HG03457 (cell line): ENCODE measurements at regions not wholly inside any gene's neighbourhood (a gene's known extent, or its start where the extent isn't known, plus 50 kb on each side); places are given as distances from the start of the nearest gene placed in this dataset.

Source experiments
- ATAC-seq: cut with Tn5 transposase; IDR thresholded peaks from one replicate; pipeline ENCODE4 v1.9.1; 2021; ENCODE audit warnings: moderate number of reproducible peaks; ENCODE audit not compliant: unreplicated experiment

DNA sequence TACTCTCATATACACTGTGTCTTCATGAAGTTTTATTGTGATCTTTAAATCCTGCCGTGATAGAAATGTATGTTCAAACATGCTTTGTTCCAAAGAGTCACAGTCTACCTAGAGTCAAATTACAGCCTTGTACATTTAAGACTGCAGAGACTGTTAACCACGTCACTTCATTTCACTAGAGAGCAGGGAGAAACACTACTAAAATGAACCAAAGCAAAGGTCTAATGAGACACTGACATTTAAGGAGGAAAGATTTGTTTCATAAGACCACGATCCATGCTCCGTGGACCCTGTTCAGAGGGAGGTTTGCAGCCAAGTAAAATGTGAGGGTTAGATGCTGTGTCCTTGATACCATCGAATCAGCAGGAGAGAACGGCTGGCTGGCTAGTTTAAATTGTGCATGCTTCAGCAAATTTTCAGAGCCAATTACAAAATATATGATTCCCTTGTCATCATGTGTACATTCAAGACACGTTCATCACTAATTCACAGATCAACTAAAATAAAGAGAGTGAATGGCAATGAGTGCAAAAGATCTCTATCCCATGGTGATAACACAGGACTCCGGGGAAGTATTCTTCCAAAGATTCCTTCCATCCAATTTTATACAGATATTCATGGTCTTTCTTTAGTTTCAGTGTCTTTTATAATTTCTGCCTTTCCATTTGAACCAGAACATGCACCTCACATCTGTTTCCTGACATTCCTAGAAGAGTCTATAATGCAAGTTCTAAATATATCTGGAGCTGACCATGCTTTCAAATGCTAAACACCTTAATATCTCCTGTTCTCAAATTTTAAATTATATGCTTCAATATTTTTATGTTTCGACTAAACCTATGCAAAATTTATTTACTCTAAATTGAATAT, 960.9 kb upstream of the FAT3 start:
- ATAC-seq: no peak

DNA sequence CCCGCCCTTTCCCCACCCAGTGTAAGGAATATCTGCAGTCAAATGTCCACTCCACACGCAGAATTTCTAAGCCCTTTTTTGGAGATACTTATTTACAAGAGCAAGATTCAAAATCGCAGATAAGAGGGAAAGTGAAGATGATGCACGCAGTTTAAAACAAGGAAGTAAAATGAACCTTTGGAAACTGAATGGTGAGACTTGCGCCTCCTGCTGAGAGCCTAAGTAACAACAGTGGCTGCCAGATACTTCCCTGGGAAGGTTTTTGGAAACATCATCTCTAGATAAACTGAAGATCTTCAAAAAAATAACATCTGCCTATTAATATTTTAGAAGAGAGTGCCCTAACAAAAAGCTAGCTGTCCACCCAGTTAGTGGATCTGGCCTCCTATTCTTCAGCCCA, 963.1 kb upstream of the FAT3 start:
- no peak for ATAC-seq

DNA sequence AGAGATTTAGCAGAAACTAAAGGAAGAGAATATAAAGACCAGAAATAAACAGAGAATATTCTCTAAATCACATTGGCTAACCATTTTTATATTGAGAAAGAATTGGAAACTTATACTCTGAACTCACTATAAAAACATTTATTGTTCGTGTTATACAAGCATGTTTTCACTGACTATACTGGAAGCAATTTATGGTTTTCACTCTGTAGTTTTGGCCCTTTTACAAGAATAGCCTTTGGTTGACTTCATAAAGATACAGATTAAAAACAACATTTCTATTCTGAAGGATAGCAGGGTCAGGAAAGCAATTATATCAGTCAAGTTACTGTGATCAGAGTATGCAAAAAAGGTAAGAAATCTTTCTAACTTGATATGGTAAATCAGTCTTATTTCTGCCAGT, 965.7 kb upstream of the FAT3 start:
- ATAC-seq: no peak

DNA sequence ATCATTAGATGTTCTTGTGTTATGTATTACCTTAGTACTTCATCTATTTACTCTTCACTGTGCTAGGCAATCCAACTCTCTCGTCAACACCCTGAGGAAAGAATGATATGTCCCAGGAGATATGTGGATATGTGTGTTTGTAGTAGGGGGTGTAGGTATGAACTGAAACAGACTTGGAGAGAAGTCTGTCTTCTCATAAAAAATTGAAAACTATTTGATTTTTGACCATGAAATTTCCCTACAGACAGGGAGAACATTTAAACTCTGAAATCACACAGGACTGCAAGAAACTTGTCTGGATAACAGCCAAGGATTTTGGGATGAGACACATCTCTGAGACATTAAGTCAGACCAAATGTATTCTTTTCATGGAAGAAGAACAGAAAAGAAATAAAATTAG, 967.0 kb upstream of the FAT3 start:
- ATAC-seq: no peak

DNA sequence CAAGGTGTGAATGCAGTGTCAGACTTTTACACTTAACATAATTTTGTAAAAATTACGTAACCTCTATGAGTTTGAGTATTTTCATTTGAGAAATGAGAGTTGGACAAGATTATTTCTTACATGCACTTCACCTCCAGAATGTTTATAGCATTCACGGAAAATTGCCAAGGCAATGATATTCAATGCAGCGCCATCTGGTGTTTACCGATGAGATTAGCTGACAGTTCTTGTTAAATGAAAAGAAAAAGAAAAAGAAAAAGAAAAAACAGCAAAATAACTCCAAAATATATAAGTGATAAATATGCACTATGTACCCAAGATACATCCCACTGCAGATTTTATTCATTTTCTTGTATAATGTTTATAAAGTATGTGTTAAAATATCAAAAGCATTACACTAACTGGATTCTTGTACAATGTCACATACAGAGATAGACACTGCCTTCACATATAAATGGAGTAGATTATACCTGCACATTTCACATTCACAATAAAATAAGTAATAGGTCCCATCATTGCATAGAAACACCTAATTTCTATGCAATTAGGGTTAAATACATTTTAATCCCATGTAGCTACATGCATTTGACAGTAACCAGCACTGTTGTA, 976.3 kb upstream of the FAT3 start:
- no peak for ATAC-seq

DNA sequence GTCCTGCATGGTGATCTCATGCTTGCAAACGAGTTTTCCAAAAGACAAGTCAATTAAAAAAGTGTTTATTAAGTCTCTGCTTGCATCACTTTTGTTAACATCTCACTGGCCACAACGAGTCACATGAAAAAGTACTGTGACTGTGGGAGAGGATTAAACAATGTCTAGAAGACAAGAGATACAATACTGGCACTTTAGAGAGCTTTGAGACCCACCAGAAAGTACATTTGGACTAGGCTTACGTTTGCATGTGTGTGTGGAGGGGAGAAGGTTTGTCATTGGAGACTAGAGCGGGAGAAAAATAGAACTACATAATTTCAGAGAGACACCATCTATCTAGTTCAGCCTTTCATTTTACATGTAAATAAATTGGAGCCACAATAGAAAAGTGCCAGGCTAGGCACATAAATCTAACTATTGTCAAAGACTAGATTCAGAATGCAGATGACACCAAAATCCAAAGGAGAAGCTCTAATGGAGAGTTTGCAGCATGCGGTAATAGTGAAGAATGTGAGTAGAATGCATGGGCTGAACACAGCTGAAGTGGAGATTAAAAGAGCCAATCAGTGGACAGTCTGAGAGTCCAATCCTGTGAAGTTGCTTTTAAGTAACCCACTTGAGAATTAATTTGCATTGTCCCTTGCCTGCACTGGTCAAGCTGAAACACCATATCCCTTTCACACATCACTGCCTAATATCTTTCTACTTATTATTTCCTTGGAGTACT, 977.4 kb upstream of the FAT3 start:
- no peak for ATAC-seq

DNA sequence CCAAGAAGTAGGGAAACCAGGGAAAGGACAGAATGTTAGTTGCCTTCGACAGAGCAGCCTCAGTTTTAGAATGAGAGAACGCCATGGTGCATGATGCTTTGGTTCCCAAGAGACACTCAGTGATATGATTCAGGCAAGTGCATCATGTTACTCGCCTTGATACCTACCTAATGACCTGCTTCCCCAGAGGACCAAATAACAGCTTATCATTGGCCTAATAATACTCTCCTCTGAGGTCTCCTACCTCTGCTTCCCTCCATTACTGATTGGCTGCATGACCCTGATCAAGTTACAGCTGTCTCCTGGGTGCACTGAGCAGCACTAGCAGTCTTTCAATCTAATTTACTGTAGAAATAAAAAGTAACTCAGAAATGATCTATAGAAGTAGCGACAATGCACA, 979.7 kb upstream of the FAT3 start:
- ATAC-seq: no peak

DNA sequence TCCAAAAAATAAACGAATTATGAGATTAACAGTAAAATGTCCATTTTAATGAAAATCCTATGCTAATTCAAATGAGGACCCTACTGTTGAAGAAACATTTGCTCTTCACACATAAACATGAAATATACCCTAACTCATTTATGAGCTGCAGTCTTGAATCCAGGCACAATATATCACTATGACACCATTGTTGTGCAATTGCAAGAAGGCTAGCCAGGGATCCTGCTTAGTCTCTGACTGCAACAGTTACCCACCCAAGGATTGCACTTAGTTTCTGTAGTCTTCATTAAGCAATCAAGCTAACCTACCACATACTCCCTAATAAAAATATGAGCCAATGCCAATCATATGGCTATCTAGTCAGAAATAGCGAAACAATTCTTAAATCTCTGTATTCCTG, 981.0 kb upstream of the FAT3 start:
- no peak for ATAC-seq

DNA sequence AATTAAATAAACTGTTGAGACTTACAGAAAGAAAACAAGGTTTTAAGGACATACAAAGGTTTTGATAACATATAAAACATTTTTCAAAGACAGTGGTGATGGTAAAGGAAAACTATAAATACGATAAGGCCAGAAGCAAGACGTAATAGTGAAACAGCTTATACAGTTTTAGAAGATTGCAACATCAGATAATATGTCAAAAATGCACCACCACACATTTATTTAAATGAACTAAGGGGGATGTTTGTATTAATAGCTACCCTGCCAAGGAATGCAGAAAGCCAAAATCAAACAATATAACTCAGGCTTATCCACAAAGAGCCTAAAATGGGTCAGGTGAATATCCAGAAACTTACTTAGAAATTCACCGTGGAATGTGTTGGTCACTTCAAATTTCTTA, 981.6 kb upstream of the FAT3 start:
- no peak for ATAC-seq

DNA sequence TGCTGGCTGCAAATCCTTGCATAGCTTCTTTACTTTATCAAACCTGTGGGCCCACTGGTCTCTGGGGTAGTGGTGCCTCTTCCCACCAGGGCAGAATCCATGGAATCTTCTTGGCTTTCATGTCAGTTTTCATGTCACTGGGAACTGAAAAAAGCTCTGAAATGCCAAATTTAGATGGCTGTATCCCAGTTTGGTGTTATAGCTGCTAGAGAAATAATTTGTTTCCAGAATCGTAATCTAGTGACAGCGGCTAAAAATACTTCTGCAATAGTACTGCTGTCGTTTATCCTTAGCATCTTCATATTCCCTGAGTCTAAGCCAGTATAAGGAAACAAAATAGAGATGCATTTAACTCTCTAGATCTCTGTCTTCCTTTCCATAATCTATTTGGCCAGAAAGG, 983.4 kb upstream of the FAT3 start:
- ATAC-seq: no peak

DNA sequence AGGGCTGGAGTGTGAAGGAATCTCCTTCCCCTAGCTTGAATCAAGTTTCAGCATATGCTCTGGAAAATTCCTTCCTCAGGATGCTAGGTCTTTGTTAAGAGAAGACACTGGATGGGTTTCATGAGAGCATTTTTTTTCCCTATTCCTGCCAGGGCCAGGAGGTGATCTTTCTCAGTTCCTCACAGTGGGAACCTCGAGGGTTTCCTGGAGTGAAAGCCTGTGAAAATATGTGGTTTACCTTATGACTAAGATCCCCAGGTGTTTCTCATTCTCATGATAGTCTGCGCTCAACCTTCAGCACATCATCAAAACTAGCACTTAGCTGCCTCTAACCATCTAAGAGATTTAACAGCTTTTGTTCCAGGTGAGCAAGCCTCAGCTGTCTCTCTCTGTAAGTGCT, 985.3 kb upstream of the FAT3 start:
- ATAC-seq: no peak

DNA sequence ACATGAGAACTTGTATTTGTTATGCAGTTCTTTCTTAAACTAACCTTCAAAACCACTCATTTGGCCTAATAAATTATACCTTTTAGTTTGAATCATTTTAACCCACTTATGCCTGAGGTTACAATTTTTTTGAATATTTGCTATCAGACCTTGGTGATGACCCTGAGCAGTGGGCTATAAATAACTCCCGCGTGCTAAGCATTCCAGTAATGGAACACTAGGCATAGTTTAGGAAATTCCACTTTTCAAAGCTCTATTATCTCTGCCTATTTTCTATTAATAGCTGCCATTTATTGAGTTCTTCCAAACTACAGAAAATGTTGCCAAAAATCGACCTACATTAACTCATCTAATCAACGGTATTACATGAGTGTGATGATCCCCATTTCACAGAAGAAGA, 993.4 kb upstream of the FAT3 start:
- no peak for ATAC-seq

DNA sequence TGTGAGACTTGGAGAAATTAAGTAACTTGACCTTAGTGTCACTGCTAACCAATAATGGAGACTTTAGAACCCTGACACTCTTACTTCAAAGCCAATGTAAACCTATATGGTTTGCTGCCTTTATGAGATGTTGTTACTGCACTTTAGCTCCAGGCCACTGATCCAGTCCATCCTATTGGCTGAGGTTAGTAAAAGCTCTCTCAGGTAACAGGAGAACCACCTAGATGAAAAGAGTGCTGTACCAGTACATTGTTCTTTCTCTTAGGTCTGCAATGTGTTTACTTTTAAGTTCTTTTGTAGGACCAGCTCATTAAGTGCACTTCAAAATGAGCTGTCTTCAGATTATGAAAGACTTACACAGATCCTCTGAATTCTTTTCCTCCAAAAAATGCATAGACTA, 994.0 kb upstream of the FAT3 start:
- no peak for ATAC-seq

DNA sequence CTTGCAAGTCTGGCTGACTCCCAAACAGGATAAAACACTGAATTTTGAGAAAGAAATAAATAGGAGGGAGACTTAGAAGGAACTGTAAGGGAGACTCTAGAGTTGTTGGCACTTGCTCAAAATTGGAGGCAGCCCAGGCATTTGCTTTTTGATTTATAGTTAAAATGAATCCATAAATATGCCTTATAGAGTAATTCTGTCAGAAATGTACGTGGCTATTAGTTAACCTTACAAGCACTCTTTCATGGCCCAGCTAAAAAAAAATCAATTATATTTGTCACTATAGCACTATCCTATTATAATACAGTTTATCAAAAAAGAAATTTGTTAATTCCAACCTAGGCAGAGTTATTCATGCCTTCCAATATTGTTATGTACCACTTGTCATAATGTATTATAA, 1000.0 kb upstream of the CHORDC1 start:
- no peak for ATAC-seq

DNA sequence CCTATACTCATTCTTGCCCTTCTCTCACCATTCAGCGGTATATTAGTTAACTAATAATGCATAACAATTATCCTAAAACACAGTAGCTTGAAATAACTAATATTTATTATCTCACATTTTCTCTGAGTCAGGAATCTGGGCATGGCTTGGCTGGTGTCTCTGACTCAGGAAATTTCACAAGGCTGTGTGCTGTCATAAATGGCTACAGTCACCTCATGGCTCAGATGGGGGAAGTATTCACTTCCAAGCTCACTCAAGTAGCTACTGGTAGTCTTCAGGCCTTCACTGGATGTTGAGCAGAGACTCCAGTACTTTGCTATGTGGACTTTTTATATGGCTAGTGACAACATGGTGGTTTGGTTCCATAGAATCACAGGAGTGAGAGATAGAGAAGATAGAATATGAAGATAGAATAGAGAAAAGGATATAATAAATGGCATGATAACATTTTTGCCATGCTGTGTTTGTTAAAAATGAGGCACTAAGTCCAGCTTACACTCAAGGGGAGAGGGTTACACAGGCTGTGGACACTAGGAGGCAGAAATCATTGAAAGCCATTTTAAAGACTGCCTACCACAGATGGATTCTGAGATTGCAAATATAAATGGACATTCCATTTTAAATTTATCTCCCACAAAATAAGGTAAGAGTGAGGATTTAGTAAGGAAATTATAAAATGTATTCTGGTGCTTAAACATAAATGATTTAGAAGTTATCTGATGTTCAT, 997.8 kb upstream of the CHORDC1 start:
- ATAC-seq: no peak

DNA sequence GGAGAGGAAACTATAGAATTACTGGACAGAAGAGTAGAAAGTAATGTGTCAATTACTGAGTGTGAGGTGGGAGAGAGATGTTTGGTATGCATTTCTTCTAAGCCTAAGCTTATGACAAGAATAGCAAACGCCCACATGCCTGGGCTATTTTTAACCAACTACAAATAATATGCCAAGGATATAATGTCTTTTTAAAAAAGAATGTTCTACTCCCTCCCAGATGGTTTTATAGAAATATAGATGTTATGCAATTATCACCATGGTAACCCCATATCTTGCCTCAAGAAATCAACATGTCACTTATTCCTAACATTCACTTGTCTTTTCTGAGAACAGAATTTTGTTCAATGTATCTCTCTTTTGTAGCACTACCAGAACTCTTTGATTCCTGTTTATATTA, 996.7 kb upstream of the CHORDC1 start:
- no peak for ATAC-seq

DNA sequence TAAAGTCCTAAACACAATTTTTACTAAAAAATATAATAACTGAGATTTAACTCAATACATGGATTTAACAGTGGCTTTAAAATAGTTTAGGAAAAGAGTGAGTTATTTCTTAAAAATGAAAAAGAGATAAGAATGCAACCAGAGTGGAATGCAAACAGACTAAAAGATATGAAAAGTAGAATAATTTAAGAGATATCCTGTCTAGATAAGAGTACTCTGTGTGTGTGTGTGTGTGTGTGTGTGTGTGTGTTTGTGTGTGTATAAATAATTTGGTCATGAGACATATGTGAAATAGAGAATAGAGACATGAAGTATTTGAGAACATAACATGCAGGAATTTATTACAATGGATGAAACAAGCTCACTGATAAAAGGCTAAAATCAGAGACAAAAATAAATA, 986.9 kb upstream of the CHORDC1 start:
- no peak for ATAC-seq

DNA sequence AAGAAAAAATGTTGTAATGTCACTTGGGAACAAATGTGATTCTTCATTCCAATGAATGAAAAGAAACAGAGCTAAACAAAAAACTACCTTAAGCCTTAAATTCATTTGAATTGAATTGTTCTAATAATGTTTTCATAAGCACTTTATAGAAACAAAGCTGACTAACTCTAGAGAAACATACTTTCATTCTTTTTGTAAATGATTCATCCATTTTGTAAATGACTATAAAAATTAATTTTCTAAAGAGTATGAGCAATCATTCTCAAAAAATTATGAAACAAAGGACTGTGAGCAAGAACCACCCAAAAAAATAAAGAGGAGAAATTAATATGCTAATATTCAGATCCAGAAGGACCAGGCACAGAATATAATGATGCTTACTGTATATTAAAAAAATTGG, 986.5 kb upstream of the CHORDC1 start:
- no peak for ATAC-seq

DNA sequence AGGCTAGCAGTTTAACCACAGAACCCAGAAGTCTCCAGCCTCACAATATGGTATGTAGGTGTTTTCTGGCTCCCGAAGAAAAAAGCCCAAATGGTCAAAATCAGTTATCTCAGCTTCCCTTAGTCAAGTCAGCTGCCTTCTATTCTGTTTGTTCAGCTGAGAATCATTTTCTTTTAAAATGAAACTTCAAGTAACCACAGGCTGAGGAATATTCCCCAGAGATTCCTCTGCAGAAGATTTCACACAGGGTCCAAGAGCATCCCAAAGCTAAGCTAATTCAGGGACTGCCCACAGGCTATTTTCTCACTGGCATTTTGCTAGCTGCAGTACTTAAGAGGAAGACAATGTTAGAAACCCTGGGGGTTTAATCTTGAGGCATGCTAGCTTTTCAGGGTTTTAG, 977.0 kb upstream of the CHORDC1 start:
- ATAC-seq: no peak

DNA sequence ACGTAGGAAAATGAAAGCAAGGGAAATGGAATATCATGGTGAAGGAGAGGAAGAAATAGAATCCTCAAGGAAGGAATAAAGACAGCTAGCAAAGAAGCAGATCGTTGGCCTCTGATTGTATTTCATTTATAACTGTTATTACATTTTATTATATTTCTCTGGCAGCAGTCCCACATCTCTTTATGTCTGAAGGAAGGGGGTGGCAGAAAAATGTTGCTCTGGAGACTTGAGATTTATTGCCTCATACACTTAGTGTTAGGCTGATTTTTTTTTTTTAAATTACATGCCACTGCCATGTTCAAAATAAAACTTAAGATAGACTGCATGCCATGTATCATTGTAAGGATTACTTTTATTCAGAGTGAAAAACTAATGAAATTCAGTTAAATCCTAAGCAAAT, 971.7 kb upstream of the CHORDC1 start:
- no peak for ATAC-seq

DNA sequence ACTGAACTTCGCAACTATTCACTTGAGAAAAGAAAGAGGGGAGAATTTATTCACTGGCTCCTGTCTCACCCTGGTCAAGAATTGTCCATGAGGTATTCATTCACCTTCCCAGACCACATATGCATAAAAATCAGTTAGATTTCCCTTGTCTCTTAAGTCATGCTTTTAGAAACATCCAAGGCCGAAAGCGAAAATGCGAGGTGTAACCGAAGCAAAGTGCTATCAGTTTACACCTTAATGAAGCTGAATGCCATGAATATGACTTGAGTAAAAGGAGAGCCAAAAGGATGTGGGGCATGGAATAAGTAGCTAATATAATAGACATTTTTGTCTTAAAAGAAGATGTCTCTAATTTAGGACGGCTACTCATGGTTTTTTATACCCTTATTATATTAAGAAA, 965.6 kb upstream of the CHORDC1 start:
- no peak for ATAC-seq

DNA sequence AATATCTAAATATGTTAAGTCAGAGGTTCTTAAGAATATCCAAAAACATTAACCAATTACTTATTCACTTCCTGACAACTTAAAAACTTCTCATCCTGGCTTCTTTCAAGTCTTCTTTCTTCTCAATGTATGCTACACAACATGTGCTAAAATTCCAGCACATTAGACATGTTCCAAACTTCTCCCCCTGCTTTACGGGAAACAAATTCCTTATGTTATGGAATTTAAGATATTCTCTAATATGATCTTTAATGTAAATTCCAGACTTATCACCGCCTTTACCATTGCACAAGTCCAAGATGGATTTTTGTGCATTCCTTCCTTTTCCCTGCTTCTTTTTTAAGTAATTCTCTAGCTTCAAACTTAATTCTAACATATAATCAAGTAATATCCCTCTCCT, 964.5 kb upstream of the CHORDC1 start:
- no peak for ATAC-seq
